DMS153 (cell line): ENCODE measurements at regions not wholly inside any gene's neighbourhood (a gene's known extent, or its start where the extent isn't known, plus 50 kb on each side); places are given as distances from the start of the nearest gene placed in this dataset.
A peak's percentile ranks its signal among the peaks of the same experiment; 100 is the strongest.
"Not testable (repeated sequence)": the region's sequence is repeated elsewhere in the genome, so short reads cannot be mapped to it uniquely, and the experiment has no call there.

Experiments used
- DNase-seq: peaks from one replicate; lab custom pipeline; 2025; lab: John Stamatoyannopoulos, UW

GRCh38 chrX:25442499-25442898, 426.7 kb upstream of the ARX start:
- DNase-seq, result peak; percentile 1

- DNase-seq, result no peak
Measured at GRCh38 chrX:25433307-25433706, 417.5 kb upstream of the ARX start.

- DNase-seq, result no peak
Measured at GRCh38 chrX:25432396-25432795, 416.6 kb upstream of the ARX start.

- DNase-seq, result no peak
Measured at GRCh38 chrX:25427873-25428555, 412.2 kb upstream of the ARX start.

GRCh38 chrX:25404163-25404562, 388.4 kb upstream of the ARX start:
- not testable (repeated sequence) for DNase-seq

- DNase-seq, result no peak
Measured at GRCh38 chrX:25389266-25389665, 373.5 kb upstream of the ARX start.

GRCh38 chrX:25383196-25383595, 367.4 kb upstream of the ARX start:
- DNase-seq, result no peak

- no peak for DNase-seq
Measured at GRCh38 chrX:25356456-25356855, 340.7 kb upstream of the ARX start.

- DNase-seq, result peak; percentile 78
Measured at GRCh38 chrX:25344161-25344936, 328.6 kb upstream of the ARX start.

GRCh38 chrX:25343060-25343459, 327.3 kb upstream of the ARX start:
- no peak for DNase-seq

- DNase-seq, result no peak
Measured at GRCh38 chrX:25337841-25338240, 322.1 kb upstream of the ARX start.

GRCh38 chrX:25300994-25301393, 285.2 kb upstream of the ARX start:
- no peak for DNase-seq

- no peak for DNase-seq
Measured at GRCh38 chrX:25296850-25297249, 281.1 kb upstream of the ARX start.

- DNase-seq, result no peak
Measured at GRCh38 chrX:25295466-25295865, 279.7 kb upstream of the ARX start.

GRCh38 chrX:25290132-25290531, 274.4 kb upstream of the ARX start:
- DNase-seq, result no peak

GRCh38 chrX:25288676-25289075, 272.9 kb upstream of the ARX start:
- DNase-seq, result no peak

GRCh38 chrX:25287521-25287920, 271.8 kb upstream of the ARX start:
- DNase-seq, result no peak

- no peak for DNase-seq
Measured at GRCh38 chrX:25285598-25285997, 269.8 kb upstream of the ARX start.

- no peak for DNase-seq
Measured at GRCh38 chrX:25279510-25279909, 263.7 kb upstream of the ARX start.

GRCh38 chrX:25278341-25278740, 262.6 kb upstream of the ARX start:
- DNase-seq, result no peak

- no peak for DNase-seq
Measured at GRCh38 chrX:25277574-25277973, 261.8 kb upstream of the ARX start.

GRCh38 chrX:25275159-25275558, 259.4 kb upstream of the ARX start:
- no peak for DNase-seq

- no peak for DNase-seq
Measured at GRCh38 chrX:25241461-25241860, 225.7 kb upstream of the ARX start.

GRCh38 chrX:25226151-25226550, 210.4 kb upstream of the ARX start:
- DNase-seq, result no peak
